ENCODE measurements at regions not wholly inside any gene's neighbourhood (a gene's known extent, or its start where the extent isn't known, plus 50 kb on each side); places are given as distances from the start of the nearest gene placed in this dataset.

DNA sequence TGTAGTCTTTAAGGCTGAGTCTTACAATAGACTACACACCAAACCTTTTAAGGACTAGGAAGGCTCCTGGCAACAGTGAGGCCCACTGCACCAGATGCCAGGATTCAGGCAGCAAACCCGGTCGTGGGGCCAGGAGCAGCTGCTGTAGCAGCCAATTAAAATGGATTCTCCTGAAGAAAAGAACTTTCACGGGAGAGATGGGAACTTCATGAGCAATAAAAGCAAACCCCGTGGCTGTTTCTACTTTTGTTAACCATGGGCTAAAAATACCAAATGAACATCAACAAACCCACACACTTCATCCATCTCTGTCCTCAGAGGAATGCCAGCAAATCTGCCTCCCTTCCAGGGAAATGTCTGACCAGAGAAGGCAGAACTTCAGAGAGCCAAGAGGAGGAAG lies 101.4 kb downstream of the BTC start:
- H3K36me3 ChIP-seq, result no peaks in the 10 kb centered on the region
- H3K27me3 ChIP-seq, result no peaks in the 10 kb centered on the region
- no peaks in the 10 kb centered on the region for H3K4me1 ChIP-seq
- ATAC-seq, result no peak
- intact Hi-C loops (cut with DNase I; ENCODE audit: low total_unique reads), result no loop called here
- TF ChIP-seq POLR2A (IDR thresholded peaks at IDR 0.05), result no peak
- TF ChIP-seq, protein P1, sequence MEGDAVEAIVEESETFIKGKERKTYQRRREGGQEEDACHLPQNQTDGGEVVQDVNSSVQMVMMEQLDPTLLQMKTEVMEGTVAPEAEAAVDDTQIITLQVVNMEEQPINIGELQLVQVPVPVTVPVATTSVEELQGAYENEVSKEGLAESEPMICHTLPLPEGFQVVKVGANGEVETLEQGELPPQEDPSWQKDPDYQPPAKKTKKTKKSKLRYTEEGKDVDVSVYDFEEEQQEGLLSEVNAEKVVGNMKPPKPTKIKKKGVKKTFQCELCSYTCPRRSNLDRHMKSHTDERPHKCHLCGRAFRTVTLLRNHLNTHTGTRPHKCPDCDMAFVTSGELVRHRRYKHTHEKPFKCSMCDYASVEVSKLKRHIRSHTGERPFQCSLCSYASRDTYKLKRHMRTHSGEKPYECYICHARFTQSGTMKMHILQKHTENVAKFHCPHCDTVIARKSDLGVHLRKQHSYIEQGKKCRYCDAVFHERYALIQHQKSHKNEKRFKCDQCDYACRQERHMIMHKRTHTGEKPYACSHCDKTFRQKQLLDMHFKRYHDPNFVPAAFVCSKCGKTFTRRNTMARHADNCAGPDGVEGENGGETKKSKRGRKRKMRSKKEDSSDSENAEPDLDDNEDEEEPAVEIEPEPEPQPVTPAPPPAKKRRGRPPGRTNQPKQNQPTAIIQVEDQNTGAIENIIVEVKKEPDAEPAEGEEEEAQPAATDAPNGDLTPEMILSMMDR (IDR thresholded peaks at IDR 0.05 in 4 of 5, conservative IDR thresholded peaks at IDR 0.05 in 1 of 5), result no peak
- no peaks in the 10 kb centered on the region for H3K9me3 ChIP-seq
- in situ Hi-C loops (cut with MboI; ENCODE audit: low sequenced_read_pairs in 4 of 4), result no loop called here
- H3K4me3 ChIP-seq, result no peak overlapping the region
- no peak overlapping the region for H3K27ac ChIP-seq
- no peak for DNase-seq
